SW480 (cell line): ENCODE measurements at regions not wholly inside any gene's neighbourhood (a gene's known extent, or its start where the extent isn't known, plus 50 kb on each side); places are given as distances from the start of the nearest gene placed in this dataset.

Source experiments
- DNase-seq: peaks from one replicate; pipeline ENCODE4 v3.0.0-alpha.2; 2016; ENCODE audit warnings: low spot score

DNA sequence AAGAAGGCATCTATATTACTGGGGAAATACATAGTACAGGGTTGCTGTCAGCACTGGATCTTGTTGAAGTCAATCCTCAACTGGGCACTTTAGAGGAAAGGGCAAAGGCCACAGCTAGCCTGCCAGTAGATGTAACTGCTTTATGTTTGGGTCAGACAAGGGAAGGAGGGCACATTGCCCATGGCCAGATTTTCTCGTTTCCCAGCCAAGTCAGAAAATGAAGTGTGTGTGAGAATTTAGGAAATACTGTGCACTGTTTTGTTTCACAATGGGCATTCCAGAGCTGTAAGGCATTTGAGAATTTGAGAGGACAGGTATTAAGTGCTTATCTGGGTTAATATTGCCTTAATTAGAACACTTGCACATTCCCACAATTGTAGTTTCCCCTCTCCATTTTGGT lies 183.9 kb upstream of the MCHR2 start:
- DNase-seq = no peak

DNA sequence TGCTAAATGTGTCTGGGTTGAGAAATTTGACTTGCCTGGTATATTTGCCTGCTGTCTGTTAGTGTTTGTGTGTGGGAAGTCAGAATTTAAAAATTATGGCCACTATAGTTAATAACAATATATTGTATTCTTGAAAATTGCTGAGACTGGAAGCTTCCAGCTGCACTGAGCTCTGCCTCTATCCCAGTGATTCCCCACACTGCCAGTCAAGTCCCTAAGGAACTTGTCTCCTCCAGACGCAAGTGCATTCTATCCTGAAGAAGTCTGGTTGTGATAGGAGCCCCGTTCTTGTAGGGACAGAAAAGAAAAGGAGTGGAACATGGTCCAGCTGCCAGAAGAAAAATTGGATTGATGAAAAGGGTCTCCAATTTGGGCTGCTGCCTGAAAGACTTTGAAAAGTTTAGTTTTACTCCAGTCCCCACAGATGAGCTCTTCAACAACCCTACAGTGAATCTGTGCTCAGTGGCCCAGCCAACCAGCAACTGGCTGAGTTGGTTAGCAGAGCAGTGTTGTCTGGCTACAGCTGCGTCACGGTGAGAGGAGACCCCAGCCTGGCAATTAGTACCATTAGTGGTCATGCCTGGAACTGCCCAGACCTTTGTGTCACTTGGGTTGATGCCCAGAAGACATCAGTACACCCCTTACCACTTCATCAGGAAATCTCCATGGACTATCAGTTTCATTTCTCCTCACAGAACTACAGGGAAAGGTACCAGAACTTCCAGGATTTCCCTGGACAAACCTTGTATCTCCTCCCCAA lies 183.1 kb upstream of the MCHR2 start:
- DNase-seq = no peak

DNA sequence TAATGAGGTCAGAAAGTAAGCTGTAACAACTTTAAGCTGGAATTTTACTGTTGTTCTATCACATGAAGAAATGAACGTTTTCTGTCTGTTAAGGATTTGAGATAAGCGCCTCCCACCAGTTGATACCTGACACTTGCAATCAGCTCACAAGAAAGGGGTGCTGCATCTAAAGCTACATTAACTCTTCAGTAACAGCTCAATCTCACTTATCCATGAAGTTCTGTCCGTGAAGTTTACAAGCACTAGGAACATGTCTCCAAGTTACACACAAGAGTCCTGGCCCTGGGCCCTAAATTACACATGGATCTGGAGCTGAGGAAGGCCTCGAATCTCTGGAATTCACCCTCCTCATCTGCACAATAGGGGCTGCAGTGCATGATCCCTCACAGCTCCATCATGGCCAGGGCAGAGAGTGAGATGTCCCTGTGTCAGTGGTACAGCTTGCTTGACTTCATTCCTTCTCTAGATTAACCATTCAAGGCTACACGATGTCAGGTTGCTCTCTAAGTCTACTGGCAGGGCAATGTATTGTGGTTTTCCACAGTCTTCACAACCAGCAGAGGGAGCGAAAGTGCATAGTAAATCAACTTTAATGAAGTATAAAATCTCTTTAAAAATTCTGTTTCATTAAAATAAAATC lies 182.4 kb upstream of the MCHR2 start:
- DNase-seq = peak; percentile 22

DNA sequence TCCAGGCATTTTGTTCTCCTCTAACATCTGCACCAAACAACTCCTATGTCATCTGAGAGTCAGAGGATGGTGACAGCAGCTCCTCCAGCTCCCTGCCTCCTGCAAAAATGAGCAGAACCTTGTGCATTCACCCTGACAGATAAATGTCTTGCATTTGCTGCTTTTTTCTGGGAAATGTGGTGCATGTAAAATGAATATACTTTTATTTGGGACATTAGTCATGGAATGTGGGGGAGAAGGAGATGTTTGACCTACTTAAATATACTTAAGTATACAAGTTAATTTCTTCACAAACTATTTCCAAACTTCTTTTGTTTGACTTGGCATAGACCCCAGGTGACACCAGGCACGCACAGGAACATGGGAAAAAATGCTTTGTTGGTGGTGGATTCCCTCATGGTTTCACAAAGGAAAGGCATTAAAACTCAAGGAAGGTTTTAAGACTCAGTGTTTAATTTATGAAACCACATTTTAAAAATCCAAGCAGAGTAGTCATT lies 181.8 kb upstream of the MCHR2 start:
- no peak for DNase-seq

DNA sequence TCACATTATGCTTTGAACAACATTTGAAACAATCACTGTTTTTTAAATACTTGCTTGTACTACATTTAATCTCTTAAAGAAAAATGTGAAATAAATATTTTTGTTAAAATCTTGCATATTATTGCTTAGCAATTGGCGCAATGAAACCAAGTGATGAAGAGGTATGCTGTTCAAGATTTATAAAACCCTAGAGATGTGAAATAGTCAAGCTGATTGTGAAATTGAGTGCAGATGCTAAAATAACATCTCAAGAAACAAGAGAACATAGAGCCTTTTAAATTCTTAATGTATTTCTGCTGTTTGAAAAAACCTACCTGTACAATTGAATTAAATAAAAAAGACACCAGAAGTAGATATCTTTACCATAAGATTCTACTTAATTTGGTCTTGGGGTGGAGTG lies 179.2 kb upstream of the MCHR2 start:
- DNase-seq = no peak

DNA sequence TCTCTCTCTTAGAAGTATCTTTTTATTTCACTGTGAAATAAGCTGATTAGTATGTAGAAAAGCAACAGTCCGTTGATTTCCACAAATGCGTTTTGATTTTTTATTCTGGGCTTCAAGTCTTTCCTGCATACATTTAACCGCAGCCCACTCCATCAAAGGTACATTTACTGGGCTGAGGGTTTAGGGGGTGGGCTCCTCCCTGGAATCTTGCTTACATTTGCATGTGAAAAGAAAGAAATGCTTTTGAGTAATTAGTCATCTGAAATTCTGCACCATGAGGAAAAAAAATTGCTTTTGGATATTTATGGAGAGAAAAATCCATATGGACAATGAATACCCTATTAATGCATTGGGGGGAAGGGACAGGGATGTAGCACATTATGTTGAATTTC lies 178.3 kb upstream of the MCHR2 start:
- DNase-seq = no peak

DNA sequence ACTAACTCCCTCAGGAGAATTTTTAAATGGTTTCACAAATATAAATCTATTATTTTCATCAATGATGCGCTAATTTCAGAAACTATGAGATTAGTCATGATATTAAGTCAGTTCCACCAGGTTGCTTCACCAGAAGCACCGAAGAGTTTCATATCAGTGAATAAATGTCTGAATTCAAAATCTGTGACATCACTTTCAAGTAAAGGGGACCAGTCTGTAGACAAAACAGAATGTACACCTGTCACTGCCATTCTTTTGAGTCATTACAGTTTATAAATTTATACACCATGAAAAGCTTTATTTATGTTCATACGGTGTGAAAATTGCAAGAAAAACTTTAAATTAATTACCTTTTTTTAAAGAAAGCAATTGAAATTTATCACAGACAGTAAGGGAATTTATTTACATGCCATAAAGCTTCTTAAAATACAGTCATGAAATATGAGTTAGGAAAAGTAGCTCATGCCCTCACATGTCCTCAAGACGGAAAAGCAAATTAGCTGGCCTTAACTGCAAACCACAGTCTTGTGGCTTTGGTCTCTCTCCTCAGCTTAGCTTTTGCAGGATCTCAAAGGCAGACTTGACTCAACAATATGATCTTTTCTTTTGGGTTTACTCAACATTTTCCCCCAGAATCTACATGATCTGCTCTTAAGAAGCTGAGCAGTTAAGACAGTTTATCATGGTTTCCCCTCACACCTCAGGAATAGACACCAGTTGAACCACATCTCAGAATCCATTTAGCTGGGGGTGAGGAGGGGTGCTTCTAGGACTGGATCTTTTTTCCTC lies 177.7 kb upstream of the MCHR2 start:
- DNase-seq = no peak

DNA sequence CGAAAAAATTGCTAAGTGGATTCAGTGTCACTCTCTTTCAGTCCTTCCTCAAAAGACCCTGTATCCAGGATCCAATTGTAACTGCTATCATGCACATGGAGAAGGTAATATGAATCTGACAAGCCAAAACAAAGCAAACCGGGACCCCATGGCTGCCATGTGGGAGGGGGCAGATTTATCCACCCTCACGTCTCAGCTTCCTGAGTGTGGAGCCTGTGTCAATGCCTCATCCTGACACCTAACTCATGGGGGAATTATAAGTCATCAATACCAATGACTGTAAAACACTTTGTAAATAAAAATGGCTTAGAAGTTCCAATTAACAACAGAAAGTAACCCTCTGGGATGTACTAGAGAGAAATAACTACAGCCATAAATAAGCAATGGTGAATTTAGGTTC lies 174.1 kb upstream of the MCHR2 start:
- DNase-seq = no peak

DNA sequence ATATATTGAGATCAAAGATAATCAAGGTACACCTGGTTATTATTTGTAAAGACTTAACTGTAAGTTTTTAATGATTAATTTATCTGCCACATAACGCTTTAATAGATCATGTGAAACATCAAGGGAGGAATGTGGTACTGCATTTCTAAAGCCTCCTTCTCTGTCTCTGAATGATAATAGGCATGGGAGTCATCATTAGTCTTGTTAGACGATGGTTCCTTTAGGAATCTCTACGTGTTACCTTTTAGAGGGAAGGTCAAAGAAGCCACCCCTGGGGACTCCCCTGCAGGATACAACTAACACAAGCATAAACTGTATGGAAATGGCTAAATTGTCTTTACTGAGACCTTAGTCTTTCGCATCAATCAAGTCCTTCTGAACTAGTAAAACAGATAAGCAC lies 173.6 kb upstream of the MCHR2 start:
- DNase-seq = no peak

DNA sequence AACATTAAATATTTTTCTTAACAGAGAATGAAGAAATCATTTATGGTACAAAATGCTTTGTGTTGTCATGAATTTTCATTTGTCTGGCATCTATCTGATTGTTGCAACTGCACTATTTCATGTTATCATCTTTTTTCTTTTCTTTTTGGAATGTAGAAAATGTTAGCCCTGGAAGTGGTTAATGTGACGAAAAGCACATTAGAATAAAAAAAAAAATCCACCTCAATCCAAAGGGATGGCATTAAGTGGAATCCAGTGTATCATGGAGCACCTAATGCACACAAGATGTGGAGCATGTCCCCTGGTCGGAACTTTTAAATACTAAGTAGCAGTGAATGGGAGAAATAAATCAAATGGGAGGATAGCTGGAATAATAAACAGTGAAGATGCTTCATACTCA lies 172.9 kb upstream of the MCHR2 start:
- DNase-seq = no peak

DNA sequence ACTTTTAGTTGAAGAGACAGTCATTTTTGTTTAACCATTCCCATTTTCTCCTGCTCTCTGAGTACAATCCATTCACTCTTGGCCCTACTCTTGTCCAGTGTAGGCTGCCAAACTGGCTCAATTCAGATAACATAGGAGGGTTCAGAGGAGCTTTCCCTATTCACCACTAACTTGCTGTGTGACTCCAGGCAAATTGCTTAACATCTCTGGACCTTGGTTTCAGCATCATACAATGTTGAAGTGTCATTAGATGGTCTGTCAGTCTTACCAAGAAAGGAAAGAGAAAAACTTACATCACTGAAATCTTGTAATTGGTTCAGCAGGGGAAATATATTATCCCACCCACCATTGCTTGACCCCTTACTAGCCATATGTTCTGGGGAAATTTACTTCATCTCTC lies 171.4 kb upstream of the MCHR2 start:
- no peak for DNase-seq

DNA sequence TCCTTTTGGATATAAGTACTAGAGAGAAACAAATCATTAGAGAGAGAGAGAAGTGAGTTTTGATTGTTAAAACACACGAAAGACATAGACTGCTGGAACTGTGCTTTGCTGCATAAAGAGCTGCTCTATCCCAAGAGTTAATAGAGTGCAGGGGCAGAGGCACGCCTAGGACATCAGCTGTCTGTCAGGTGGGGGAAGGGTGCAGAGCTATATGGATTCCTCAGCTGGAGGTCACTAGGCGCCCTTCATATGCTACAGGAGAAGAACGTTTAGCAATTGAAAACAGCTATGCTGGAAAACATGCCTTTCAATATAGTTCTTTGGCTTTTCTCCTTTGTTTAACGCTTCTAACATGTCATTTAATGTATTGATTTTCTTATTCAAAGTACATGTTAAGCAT lies 169.0 kb upstream of the MCHR2 start:
- no peak for DNase-seq

DNA sequence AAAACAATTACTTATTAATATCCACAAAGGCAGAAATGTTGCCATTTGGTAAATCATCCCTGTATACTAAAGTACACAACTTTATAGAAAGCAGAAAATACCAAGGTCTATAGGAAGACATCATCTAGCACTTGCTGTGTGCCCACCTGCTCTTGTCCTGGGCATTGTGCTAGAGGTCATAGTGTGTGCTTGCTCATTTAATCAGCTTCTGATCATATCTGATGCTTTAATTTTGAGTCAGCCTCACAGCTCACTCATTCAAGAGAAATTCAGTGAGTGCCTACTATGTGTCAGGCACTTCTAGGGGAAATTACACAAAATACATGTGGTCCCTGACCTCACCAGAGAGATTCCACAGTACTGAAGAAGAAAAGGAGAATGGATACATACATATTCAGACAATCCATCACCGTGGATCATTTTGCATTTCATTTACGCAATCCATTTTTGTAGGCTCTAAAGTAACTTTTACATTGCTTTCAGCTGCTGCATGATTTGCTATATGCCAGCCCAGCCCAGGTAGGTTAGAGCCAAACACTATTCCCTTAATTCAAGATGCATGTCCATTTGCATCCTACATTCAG lies 167.9 kb upstream of the MCHR2 start:
- DNase-seq = no peak

DNA sequence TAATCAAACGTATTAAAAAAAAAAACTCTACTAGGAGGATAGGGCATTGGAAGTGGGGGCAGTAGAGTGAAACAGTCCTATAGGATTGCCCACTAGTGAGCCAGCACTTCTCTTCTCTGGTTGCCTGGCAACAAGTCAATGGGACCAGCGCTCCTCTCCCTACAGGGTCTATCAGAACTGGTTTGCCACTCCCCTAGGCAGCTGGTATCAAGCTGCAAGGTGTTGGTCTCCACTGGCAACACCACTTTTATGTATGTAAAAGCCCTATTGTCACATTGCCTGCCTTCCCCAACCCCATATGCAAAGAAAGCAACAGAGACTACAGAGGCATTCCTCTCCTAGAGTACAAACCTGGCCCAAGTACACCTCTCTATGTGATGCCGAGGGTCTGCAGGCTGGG lies 166.9 kb upstream of the MCHR2 start:
- DNase-seq = no peak

DNA sequence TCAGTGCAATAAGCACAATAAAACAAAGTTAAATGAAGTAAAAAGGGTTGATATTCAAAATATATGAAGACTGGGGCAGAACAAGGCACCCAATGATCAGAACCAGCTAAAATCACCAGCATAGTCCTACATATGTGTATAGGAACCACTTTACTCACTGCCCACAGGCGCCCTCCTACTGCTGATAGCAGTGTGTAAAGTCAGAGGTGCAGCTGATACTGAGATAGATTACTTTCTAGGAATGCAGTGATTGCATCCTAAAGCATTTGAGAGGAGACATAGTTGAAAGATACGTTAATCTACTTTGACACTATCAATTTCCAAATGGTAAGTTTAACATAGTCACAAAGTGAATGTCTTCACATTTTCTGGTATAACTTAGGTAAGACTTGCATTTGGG lies 161.1 kb upstream of the MCHR2 start:
- DNase-seq = no peak

DNA sequence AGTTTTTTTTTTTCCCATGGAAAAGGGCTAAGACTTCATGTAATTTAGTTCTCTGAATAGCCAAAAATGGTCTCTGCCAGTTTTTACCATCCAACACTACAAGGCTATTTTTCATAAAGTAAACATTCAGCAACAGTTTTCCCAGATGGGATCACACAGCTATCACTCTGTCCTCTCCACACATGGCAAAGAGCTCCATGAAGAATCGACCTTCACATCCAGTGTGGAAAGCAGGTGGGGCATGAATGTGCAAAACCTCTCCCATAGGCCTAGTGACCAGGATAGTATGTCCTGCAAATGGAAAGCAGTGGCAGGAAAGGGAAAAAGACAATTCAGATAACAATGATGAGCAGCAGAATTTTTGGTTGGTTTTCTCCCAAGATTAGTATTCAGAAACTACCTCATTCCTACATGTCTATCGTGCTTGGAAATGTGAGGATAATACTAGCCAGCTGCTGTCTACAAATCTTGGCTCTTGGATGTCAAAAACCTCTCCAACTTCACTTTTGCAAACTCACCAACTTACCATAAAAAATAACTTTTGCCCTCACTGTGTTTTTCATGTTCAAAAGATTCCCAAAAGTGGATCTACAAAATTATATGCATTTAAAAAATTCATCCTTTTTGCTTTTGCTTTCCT lies 159.7 kb upstream of the MCHR2 start:
- DNase-seq = no peak

DNA sequence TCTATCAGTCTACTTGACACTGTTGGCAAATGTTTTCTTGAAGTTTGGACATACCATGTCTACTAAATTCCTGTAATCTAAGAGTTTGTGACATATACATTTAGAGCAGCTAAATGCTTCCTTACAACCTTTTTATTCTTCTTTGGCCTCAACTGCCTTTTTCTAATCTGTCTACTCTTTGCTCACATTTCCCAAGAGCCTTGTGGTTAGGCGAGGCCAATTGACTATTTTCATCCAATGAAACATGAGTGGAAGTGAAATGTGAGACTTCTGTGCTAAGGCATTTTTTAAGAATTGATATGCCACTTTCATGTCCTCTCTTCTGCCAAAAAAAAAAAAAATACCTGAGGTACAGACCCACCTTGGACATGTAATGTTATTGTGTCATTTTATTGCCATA lies 158.2 kb upstream of the MCHR2 start:
- DNase-seq = no peak

DNA sequence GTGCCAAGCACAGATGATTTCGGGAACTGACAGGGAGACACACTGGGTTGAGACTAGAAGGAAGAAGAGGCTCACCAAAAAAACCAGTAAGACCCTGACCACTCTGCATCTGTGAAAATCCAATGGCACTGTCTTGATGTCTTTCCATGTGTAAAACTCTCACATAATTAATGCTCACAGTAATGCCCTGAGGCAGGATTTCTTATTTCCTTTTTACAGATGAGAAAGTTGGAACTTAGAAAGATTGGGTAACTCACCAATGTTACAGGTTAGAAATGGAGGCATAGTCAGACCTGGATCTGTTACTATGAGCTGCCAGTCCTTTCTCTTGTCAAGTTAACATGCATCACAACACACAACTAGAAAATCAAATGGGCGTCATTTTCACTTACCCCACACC lies 151.0 kb upstream of the MCHR2 start:
- DNase-seq = no peak

DNA sequence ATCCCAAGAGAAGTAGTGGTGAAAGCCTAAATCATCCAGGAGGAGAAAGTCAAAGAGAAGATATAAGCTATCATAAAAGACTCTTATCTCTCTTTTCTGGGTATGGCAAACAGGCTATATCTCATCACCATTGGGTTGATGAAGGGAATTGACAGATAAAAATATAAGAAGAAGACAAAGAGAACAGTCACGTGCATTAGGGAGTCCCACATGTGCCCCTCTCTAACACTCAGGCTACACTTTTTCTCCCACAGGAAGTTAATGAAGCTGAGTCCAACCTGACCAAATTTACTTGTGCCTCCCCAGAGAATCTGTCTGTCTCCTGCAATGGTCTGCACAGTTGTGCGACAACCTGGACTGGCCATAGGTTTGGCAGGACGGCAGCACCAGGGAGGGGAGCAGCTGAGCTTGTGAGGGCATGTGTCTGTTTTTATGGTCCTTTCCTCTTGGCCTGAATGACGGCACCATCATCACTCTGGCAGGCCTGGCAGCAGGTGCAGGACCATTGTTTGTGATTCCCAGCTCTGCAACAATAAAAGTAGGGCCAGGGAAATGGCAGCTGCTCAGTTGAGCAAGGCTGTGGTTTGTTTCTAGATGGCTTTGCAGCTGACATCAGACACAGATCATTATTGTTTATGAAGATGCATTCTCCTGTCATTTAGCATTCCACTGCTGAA lies 144.5 kb upstream of the MCHR2 start:
- DNase-seq = peak; percentile 38

DNA sequence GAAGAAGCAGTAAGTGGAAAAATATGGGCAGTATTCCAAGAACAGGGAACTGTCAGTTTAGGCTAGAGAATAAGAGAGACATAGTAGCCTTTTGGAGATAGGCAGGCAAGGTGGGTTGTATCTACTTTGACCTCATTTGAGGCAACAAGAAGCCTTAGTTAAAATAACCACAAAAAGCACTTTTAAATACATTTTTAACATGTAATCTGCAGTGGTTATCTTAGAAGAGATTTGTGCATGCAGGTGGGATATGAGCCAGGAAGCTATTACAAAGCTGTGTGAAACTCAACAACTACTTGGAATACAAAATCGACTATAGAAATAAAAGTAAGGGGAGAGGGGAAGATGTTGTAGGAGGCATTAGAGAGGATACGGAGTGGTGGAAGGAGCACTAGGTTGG lies 143.7 kb upstream of the MCHR2 start:
- no peak for DNase-seq

DNA sequence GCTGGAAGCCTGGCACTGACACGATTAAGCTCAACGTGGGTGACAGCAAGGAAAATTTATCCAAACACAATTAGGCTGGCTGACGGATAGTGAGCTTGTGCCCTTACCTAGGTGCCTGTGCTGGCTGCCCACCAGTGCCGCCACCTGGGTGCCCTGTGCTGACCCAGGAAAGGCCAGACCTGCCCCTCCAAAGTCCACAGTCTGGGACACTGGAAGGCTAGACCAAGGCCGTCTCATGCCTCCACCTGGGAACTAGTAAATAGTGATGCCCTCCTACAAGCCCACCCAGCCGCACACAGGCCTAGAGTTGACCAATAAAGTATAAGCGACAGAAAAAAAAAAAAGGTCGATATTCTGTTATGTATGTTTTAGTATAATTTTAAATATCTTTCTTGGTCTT lies 142.6 kb upstream of the MCHR2 start:
- no peak for DNase-seq

DNA sequence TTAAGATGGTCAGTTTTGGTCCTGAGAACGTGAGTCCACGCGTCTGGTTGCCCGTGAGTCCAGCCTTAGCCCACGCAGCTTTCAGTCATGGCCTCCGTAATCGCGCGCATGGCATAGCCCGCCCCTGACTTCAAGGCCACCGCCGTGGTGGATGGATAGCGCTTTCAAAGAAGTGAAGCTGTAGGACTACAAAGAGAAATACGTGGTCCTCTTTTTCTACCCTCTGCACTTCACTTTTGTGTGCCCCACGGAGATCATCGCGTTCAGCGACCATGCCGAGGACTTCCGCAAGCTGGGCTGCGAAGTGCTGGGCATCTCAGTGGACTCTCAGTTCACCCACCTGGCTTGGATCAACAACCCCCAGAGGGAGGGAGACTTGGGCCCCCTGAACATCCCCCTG lies 142.0 kb upstream of the MCHR2 start:
- DNase-seq = no peak
